Stomach (tissue), 8 donors: ENCODE measurements at regions not wholly inside any gene's neighbourhood (a gene's known extent, or its start where the extent isn't known, plus 50 kb on each side); places are given as distances from the start of the nearest gene placed in this dataset.

ENCODE experiments used
- DNase-seq, 2 donors: peaks; one replicate each; pipeline versions ENCODE4 v3.0.0 to v3.0.0-alpha.2; 2013 to 2019
- H3K27ac ChIP-seq, 5 donors: fragments of 200-600 bp in 4 of 5; sonication (generic) in 4 of 5; one replicate each; pipeline ENCODE4 v1.5.1; 2013 to 2019; ENCODE audit warnings: mild to moderate bottlenecking in 1 of 5, moderate library complexity in 1 of 5
- H3K27me3 ChIP-seq, 3 donors: fragments of 200-600 bp; sonication (generic); one replicate each; pipeline ENCODE4 v1.5.1; 2017 to 2019; ENCODE audit warnings: mixed run types in 1 of 3
- H3K36me3 ChIP-seq, 4 donors: fragments of 200-600 bp; sonication (generic); 1 replicate in 3 of 4; 2 replicates in 1 of 4; pipeline ENCODE4 v1.5.1; 2016 to 2019
- H3K4me1 ChIP-seq, 4 donors: fragments of 200-600 bp; sonication (generic); one replicate each; pipeline ENCODE4 v1.5.1; 2016 to 2019
- H3K4me3 ChIP-seq, 4 donors: fragments of 200-600 bp; sonication (generic) in 3 of 4; one replicate each; pipeline ENCODE4 v1.5.1; 2016 to 2019; ENCODE audit warnings: mild to moderate bottlenecking in 1 of 4
- H3K9me3 ChIP-seq, 4 donors: fragments of 200-600 bp; sonication (generic); one replicate each; pipeline ENCODE4 v1.5.1; 2016 to 2019
- CTCF ChIP-seq, 7 experiments: fragments of 450-650 bp in 4 of 7; fragments of 200-600 bp in 3 of 7; sonication (generic) in 3 of 7; IDR thresholded peaks; one replicate each; pipeline ENCODE4 v1.5.1; 2016 to 2019; ENCODE audit warnings: antibody characterized with exemption in 7 of 7, control low read depth in 2 of 7, mild to moderate bottlenecking in 1 of 7
- EP300 ChIP-seq: sonication (generic); formaldehyde crosslinking; IDR thresholded peaks from one replicate; pipeline ENCODE4 v1.6.1; 2017; ENCODE audit warnings: antibody characterized with exemption
- POLR2A ChIP-seq, 4 donors: fragments of 450-650 bp; IDR thresholded peaks; one replicate each; pipeline ENCODE4 v1.6.1; 2016; ENCODE audit warnings: antibody characterized with exemption in 4 of 4, control low read depth in 2 of 4, mild to moderate bottlenecking in 1 of 4, moderate library complexity in 1 of 4
- POLR2AphosphoS5 ChIP-seq, 3 donors: sonication (generic); formaldehyde crosslinking; IDR thresholded peaks; one replicate each; pipeline ENCODE4 v1.6.1; 2016; ENCODE audit warnings: antibody characterized with exemption in 3 of 3
- WGBS, 5 donors: extraction: QIAGEN DNeasy Blood & Tissue Kit in 3 of 5; methylation state at CpG; one replicate each; pipeline versions ENCODE4 v1.1.5 to v1.1.7; 2013 to 2018; 5-methylcytosine and 5-hydroxymethylcytosine counted together
- intact Hi-C: fragments of 100-400 bp; cut with DNase I; formaldehyde crosslinking; loops from one replicate; pipeline ENCODE4 v1.15.1; 2023; ENCODE audit warnings: low total_unique reads
- donor health status: healthy with polysubstance abuse.
- donor health status: Bipolar disorder and iron deficiency.
- donor health status: healthy.

- no peaks in the 10 kb centered on the region for H3K36me3 ChIP-seq
- intact Hi-C loops: loop anchor here (5.0 kb wide), 1 partner anchor 451 kb away; no protein-coding TSS in a partner anchor
- H3K4me1 ChIP-seq: peaks cover 7 to 23% (median 15%) of the 10 kb centered on the region in 4 donors
- H3K27me3 ChIP-seq: no peaks in the 10 kb centered on the region
- DNase-seq: peak; percentile 72 to 89
- 0 to 10% (median 2%) methylated on average over 2 of the region's 2 CpGs for WGBS, 5 donors
- peak overlapping the region in 2 of 5 donors; percentile 58 to 63 for H3K27ac ChIP-seq
- H3K9me3 ChIP-seq: no peaks in the 10 kb centered on the region
- H3K4me3 ChIP-seq: no peak overlapping the region
- TF ChIP-seq POLR2AphosphoS5 (IDR thresholded peaks at IDR 0.05): no peak
- peak in 4 of 7 experiments; percentile 56 to 72 (median 62) for TF ChIP-seq CTCF (IDR thresholded peaks at IDR 0.05)
- TF ChIP-seq EP300: no peak
Observed at GRCh38 chr12:11581179-11581755, 68.2 kb upstream of the ETV6 start.

- TF ChIP-seq CTCF (IDR thresholded peaks at IDR 0.05) (no peak), EP300 (no peak), POLR2AphosphoS5 (IDR thresholded peaks at IDR 0.05) (no peak), POLR2A (IDR thresholded peaks at IDR 0.05) (no peak)
- intact Hi-C loops: loop anchor here (5.0 kb wide), 1 partner anchor 448 kb away; no protein-coding TSS in a partner anchor
- no peak overlapping the region for H3K4me3 ChIP-seq
- H3K27me3 ChIP-seq: no peaks in the 10 kb centered on the region
- 77 to 91% (median 86%) methylated on average over 7 of the region's 7 CpGs for WGBS, 5 donors
- H3K4me1 ChIP-seq: peaks cover 7 to 20% (median 11%) of the 10 kb centered on the region in 4 donors
- H3K27ac ChIP-seq: no peak overlapping the region
- peak in 1 of 2 donors; percentile 10 for DNase-seq
- H3K9me3 ChIP-seq: no peaks in the 10 kb centered on the region
- H3K36me3 ChIP-seq: no peaks in the 10 kb centered on the region
Observed at GRCh38 chr12:11584221-11584855, 65.1 kb upstream of the ETV6 start.

DNA sequence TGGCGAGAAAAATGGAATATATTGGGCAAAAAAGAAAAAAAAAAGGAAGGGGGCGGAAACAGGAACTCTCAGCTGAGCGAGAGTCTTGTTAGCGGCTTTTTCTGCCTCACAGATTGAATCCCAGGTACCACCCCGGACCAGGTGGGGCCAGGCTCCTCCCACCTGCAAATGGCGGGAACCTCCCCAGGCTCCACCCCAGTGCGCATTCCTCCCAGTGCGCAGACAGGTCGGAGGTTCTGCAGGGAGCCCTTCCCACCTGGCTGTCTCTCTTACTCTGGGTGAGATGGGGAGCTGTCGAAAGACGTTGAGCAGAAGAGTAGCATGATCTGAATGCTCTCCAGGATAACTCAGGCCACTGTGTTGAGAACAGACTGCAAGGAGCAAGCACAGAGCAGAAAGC lies 57.0 kb upstream of the ETV6 start:
- intact Hi-C loops: no loop called here
- TF ChIP-seq POLR2AphosphoS5 (IDR thresholded peaks at IDR 0.05) (no peak), POLR2A (IDR thresholded peaks at IDR 0.05) (no peak), CTCF (IDR thresholded peaks at IDR 0.05) (no peak), EP300 (no peak)
- Histone ChIP-seq H3K27me3 (no peaks in the 10 kb centered on the region), H3K4me1 (no peaks in the 10 kb centered on the region), H3K4me3 (no peak overlapping the region), H3K36me3 (no peaks in the 10 kb centered on the region), H3K27ac (no peak overlapping the region), H3K9me3 (no peaks in the 10 kb centered on the region)
- WGBS, 5 donors: 92 to 97% (median 94%) methylated on average over 11 of the region's 11 CpGs
- DNase-seq: no peak

DNA sequence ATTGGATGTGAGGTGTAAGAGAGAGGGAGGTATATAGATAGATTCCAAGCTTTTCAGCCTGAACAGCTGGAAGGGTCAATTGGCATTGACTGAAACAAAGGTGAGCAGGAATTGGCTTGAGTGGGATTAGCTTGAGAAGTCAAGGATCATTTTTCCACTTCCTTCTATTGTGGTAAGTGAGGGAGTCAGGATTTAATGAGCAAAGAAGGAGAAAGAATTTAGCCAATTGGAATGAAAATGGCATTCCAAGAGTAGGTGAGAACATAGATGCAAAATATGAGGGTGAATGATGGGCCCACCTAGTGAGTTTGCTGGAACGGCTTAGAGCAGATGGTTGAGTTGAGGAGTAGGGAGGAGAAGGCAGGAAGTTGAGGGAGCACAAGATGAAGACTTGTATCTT lies 56.5 kb upstream of the ETV6 start:
- Histone ChIP-seq H3K4me1 (no peaks in the 10 kb centered on the region), H3K36me3 (no peaks in the 10 kb centered on the region), H3K27me3 (no peaks in the 10 kb centered on the region), H3K9me3 (no peaks in the 10 kb centered on the region), H3K4me3 (no peak overlapping the region), H3K27ac (no peak overlapping the region)
- intact Hi-C loops: no loop called here
- no peak for DNase-seq
- 85 to 98% (median 94%) methylated on average over 1 of the region's 1 CpG for WGBS, 5 donors
- no peak for TF ChIP-seq CTCF (IDR thresholded peaks at IDR 0.05)
- TF ChIP-seq POLR2A (IDR thresholded peaks at IDR 0.05): no peak
- TF ChIP-seq POLR2AphosphoS5 (IDR thresholded peaks at IDR 0.05): no peak
- no peak for TF ChIP-seq EP300
